ENCODE measurements at regions not wholly inside any gene's neighbourhood (a gene's known extent, or its start where the extent isn't known, plus 50 kb on each side); places are given as distances from the start of the nearest gene placed in this dataset.
A peak's percentile ranks its signal among the peaks of the same experiment; 100 is the strongest.
"Not testable (repeated sequence)": the region's sequence is repeated elsewhere in the genome, so short reads cannot be mapped to it uniquely, and the experiment has no call there.

DNA sequence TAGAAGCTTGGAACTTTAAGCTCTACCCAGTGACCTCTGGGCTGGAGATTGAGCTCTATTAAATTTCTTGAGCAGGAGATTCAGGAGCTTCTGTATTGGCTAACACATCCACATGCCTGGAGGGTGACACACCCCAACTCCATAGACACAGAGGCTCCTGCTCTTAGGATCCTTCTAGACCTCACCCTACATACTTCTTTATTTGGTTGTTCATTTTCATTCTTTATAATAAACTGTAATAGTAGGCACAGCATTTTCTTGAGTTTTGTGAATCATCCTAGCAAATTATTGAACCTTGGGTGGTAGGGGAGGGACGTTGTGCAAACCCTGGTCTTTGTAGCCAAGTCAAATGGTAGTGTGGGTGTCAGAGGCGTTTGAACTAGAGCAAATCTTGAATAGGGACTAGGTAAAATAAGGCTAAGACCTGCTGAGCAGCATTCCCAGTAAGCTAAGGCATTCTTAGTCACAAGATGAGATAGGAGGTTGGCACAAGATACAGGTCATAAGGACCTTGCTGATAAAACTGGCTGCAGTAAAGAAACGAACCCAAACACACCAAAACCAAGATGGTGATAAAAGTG, 323.8 kb upstream of the GALNT5 start:
- no peak for DNase-seq (ENCODE audit: low spot score)

DNA sequence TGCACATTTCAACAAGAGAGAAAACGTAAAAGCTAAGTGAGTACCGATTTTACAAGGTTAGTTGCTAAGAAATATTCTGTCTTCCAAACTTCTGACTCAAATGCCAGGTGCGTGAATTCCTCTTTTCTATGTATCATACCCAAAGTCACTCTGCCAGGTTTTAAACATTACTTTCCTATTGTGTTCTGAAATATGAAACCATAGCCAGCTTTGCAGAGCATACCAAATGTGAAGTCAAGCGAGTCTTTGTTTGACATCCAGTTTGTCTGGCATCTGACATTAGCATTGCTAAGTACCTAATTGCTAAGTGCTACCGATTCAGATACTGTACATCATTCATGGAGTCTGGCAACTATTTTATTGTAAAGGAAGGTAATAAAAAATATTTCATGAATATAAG, 321.9 kb upstream of the GALNT5 start:
- DNase-seq (ENCODE audit: low spot score): no peak

GRCh38 chr2:156937430-156937829, 320.1 kb upstream of the GALNT5 start:
- DNase-seq (ENCODE audit: low spot score): no peak

DNA sequence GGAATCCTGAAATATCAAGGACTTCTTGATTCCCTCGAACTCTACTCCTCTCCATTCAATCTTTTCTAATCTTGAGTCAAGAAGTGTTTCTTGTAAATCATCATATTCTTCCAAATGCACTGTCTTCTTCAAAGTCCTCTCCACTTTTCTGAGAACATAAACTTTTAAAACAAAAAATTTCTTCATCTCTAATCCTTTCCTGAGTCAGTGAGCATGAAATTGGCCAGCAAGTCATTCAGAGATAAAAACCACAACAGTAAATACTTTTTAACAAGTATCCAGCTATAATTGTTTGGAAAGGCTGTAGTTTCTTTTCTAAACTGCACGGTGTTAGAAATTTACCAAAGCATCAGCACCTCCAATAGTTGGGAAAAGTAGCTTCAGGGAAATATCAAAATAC, 312.6 kb upstream of the GALNT5 start:
- no peak for DNase-seq (ENCODE audit: low spot score)

DNA sequence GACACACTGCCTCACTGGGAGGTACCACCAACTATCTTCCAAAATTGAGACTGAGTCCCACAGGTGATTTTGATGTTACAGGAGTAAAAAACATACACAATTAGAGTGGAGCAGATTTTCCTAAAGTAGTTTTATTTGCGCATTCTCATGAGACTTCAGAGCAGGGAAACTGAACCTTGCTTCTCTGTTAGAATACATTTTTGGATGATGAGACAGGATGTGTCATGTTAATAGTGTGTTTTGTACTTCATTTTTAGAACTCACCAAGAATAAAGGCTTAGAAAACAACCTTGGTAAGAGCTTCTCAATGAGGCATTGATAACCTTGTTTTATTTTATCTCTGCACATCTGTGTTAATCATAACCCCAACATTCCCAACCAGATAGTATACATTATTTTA, 310.2 kb upstream of the GALNT5 start:
- DNase-seq (ENCODE audit: low spot score): no peak

DNA sequence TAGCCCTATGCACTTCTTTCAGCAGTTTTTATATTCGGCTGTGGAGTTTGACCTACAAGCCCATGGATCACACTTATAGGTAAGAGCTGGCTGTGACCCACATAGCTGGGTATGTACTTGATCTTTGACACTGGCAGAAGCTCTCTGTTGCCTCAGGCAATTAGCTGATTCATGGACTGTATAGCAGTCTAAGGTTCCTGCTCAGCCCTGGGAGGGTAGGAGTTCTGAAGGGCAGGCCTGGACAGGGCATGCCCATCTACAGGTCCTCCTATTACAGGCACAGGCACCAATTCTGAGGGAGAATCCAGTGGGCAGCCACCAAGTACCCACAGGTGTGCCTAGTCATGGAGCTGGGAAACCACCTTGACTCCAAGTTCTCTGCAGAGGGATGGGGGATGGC, 301.8 kb upstream of the GALNT5 start:
- no peak for DNase-seq (ENCODE audit: low spot score)

DNA sequence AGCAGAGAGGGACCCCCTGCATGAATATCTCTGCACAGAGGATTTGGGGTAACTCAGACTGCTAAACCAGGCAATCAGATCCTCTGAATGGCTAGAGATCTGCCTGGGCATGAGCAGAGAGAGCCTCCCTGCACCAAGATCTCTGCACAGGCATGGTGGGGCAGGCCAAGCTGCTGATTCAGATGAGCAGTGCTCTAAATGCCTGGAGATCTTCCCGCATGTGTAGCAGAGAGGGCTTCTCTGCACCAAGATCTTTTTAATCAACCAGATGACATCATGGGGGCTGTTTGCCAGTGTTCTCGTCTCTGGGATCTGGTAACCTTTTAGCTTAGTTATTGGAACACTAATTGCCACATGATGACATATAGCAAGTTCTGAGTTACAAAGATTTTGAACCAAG, 301.3 kb upstream of the GALNT5 start:
- no peak for DNase-seq (ENCODE audit: low spot score)

DNA sequence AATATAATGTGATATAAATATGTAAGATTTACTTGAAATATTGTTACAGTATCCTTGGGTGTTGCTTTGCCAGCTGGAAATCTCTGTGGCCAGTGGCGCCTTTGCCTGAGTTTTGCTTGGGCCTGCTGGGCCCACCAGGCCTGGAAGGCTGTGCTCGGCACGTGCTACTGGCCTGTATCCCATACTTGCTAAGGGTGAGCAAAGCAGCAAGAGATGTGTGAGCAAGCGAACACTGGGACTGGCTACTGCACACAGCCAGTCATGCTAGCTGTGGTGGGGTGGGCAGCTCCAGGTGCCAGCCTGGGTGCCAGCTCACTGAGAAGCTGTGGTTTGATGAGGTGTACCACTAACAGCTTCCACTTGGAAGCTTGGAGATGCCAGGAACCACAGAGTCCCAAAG, 299.1 kb upstream of the GALNT5 start:
- no peak for DNase-seq (ENCODE audit: low spot score)

DNA sequence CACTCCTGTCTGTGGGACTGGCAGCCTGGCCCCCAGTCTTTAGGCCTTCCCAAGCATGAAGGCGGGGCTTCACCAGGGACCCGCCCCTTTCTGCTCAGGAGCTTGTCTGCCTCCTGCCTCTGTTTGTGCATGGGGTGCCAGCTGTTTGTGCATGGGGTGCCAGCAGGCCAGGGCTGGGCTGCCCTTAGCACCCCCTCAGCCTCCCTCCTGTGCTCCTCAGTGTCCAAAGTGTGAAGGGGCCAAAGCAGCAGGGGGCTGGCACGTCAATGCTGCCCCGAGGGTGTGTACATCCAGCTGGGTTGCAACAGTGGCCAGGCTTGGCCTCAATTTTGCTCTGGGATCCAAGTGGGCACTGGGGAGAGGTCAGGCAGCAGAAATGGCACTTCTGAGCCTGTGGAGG, 298.0 kb upstream of the GALNT5 start:
- DNase-seq (ENCODE audit: low spot score): no peak

DNA sequence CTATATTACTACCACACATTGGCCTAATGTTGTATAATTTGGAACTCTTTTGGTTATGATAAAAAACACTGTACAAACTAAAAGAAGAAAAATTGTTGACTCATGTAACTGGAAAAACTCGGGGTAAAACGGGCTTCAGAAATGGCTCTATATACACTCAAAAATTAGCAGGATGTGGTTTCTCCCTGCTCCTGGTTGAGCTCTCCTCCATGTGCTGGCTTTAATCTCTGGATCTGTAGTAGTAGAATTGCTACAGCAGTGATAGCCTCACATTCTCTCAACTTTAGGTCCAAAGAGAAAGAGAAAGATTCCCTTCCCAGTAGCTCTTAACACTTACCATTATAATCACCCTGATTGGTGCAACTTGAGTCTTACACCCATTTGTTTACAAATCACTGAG, 274.9 kb upstream of the GALNT5 start:
- DNase-seq (ENCODE audit: low spot score): no peak

DNA sequence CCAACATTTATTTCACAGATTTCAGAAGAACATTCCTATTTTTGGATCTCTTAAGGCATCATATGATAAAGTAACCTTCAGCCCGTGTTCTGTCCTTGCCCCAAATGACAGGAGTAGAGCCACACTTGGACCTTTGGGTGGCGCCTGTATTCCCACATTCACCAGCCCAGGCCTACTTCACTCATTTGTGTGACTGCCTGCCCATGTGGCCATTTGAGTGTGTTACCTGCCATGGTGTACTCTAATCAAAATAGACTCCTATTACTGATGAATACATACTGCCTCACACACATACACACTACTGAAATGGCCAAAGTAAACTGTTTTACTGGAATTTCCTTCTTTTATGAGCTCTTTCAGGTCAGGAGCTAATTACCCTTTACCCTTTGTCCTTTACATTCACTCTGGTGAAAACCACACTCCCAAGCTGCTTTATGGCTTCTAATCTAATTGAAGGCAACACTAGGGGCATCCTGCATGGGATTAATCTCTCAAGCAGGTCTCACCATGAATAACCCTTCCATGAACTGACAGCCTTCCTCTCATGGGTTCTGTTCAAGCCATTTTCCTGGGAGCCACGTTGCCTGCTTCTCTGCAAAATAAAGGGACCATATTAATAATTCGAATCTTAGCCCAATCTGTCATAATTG, 271.0 kb upstream of the GALNT5 start:
- no peak for DNase-seq (ENCODE audit: low spot score)

- DNase-seq (ENCODE audit: low spot score): no peak
Measured at GRCh38 chr2:156999661-157000060, 257.8 kb upstream of the GALNT5 start.

GRCh38 chr2:157004789-157005188, 252.7 kb upstream of the GALNT5 start:
- DNase-seq (ENCODE audit: low spot score): no peak

GRCh38 chr2:157015015-157015575, 242.4 kb upstream of the GALNT5 start:
- DNase-seq (ENCODE audit: low spot score): no peak

DNA sequence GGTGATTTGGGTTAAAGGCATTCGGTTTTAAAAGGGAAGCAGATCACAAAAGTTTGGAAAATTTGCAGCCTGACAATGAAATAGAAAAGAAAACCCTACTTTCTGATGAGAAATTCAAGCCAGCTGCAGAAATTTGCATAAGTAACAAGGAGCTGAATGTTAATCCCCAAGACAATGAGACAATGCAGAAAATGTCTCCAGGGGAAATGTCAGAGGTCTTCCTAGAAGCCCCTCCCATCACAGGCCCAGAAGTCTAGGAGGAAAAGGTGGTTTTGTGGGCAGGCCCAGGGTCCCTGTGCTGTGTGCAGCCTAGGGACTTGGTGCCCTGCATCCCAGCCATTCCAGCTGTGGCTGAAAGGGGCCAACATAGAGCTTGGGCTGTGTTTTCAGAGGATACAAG, 234.2 kb upstream of the GALNT5 start:
- DNase-seq (ENCODE audit: low spot score): not testable (repeated sequence)

DNA sequence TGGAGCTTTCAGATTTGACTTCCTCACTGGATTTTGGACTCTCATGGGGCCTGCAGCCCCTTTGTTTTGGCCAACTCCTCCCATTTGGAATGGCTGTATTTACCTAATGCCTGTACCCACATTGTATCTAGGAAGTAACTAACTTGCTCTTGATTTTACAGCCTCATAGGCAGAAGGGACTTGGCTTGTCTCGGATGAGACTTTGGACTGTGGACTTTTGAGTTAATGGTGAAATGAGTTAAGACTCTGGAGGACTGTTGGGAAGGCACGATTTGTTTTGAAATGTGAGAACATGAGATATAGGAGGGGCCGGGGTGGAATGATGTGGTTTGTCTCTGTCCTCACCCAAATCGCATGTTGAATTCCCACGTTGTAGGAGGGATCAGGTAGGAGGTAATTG, 233.4 kb upstream of the GALNT5 start:
- no peak for DNase-seq (ENCODE audit: low spot score)

- no peak for DNase-seq (ENCODE audit: low spot score)
Measured at GRCh38 chr2:157032017-157032416, 225.5 kb upstream of the GALNT5 start.

GRCh38 chr2:157036726-157037125, 220.8 kb upstream of the GALNT5 start:
- no peak for DNase-seq (ENCODE audit: low spot score)

- no peak for DNase-seq (ENCODE audit: low spot score)
Measured at GRCh38 chr2:157043786-157044185, 213.7 kb upstream of the GALNT5 start.

- no peak for DNase-seq (ENCODE audit: low spot score)
Measured at GRCh38 chr2:157046396-157046795, 211.1 kb upstream of the GALNT5 start.

DNA sequence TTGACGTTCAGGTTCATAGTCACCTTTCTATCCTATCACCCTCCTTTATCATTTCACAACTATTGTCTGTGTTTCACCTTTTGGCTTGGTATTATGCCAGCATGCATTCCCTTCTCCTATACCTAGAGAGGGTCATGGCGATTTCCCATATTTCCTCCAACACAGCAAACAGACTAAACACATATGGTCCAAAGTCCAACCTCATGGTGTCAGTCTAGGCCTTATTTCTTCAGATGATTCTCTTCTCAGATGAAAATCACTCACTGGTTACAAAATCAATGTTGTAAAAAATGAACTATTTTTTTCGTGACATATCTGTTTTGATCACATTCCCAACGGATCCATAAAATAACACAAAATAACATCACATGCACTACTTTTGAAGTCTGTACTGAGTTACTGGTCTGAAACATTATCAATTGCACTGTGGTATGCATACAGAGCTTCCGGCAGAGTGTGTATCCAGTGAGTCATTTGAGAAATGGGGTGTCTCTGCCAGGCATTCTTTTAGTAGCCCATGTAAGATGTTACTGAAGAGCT, 204.8 kb upstream of the GALNT5 start:
- peak; percentile 13 for DNase-seq (ENCODE audit: low spot score)

GRCh38 chr2:157053876-157054275, 203.6 kb upstream of the GALNT5 start:
- DNase-seq (ENCODE audit: low spot score): no peak

GRCh38 chr2:157055660-157056199, 201.8 kb upstream of the GALNT5 start:
- DNase-seq (ENCODE audit: low spot score): no peak

Measured in HuH-7.5 (cell line).